GM21367 (cell line): ENCODE measurements at regions not wholly inside any gene's neighbourhood (a gene's known extent, or its start where the extent isn't known, plus 50 kb on each side); places are given as distances from the start of the nearest gene placed in this dataset.

Source experiments
- ATAC-seq: cut with Tn5 transposase; IDR thresholded peaks from one replicate; pipeline ENCODE4 v1.9.1; 2021; ENCODE audit not compliant: unreplicated experiment

GRCh38 chr15:98187549-98187948, 227.0 kb downstream of the ARRDC4 start:
- no peak for ATAC-seq

- ATAC-seq: no peak
Measured at GRCh38 chr15:98190914-98191313, 230.4 kb downstream of the ARRDC4 start.

GRCh38 chr15:98195796-98196195, 235.3 kb downstream of the ARRDC4 start:
- ATAC-seq: no peak

GRCh38 chr15:98196371-98196770, 235.9 kb downstream of the ARRDC4 start:
- ATAC-seq: no peak

- no peak for ATAC-seq
Measured at GRCh38 chr15:98202256-98202655, 241.8 kb downstream of the ARRDC4 start.

- ATAC-seq: no peak
Measured at GRCh38 chr15:98203872-98204660, 243.6 kb downstream of the ARRDC4 start.

GRCh38 chr15:98207928-98208327, 247.4 kb downstream of the ARRDC4 start:
- ATAC-seq: no peak

GRCh38 chr15:98213346-98213979, 253.0 kb downstream of the ARRDC4 start:
- ATAC-seq: no peak

GRCh38 chr15:98216166-98216565, 255.7 kb downstream of the ARRDC4 start:
- ATAC-seq: no peak

- ATAC-seq: no peak
Measured at GRCh38 chr15:98217356-98217755, 256.9 kb downstream of the ARRDC4 start.

GRCh38 chr15:98221144-98221543, 260.6 kb downstream of the ARRDC4 start:
- ATAC-seq: no peak

- ATAC-seq: no peak
Measured at GRCh38 chr15:98221577-98221976, 261.1 kb downstream of the ARRDC4 start.

- no peak for ATAC-seq
Measured at GRCh38 chr15:98226149-98226548, 265.6 kb downstream of the ARRDC4 start.

GRCh38 chr15:98226578-98226977, 266.1 kb downstream of the ARRDC4 start:
- no peak for ATAC-seq

GRCh38 chr15:98228846-98229245, 268.3 kb downstream of the ARRDC4 start:
- ATAC-seq: no peak

- no peak for ATAC-seq
Measured at GRCh38 chr15:98230975-98231374, 270.5 kb downstream of the ARRDC4 start.

GRCh38 chr15:98231696-98232440, 271.4 kb downstream of the ARRDC4 start:
- no peak for ATAC-seq

- no peak for ATAC-seq
Measured at GRCh38 chr15:98232761-98233160, 272.3 kb downstream of the ARRDC4 start.

GRCh38 chr15:98233873-98234272, 273.4 kb downstream of the ARRDC4 start:
- no peak for ATAC-seq

- ATAC-seq: no peak
Measured at GRCh38 chr15:98240303-98240702, 279.8 kb downstream of the ARRDC4 start.

- no peak for ATAC-seq
Measured at GRCh38 chr15:98241032-98241554, 280.6 kb downstream of the ARRDC4 start.

- no peak for ATAC-seq
Measured at GRCh38 chr15:98257290-98257689, 296.8 kb downstream of the ARRDC4 start.
